ENCODE measurements at regions not wholly inside any gene's neighbourhood (a gene's known extent, or its start where the extent isn't known, plus 50 kb on each side); places are given as distances from the start of the nearest gene placed in this dataset.
A peak's percentile ranks its signal among the peaks of the same experiment; 100 is the strongest.
"Not testable (repeated sequence)": the region's sequence is repeated elsewhere in the genome, so short reads cannot be mapped to it uniquely, and the experiment has no call there.

- Histone ChIP-seq H3K9me3 (no peaks in the 10 kb centered on the region), H3K4me1 (no peaks in the 10 kb centered on the region), H3K27ac (no peak overlapping the region), H3K4me2 (no peak overlapping the region), H3K4me3 (no peak overlapping the region)
- DNase-seq (ENCODE audit: low read depth in 1 of 2, low spot score in 1 of 2): no peak
- ChIA-PET POLR2A (no interaction called here), CTCF (no interaction called here)
- WGBS (ENCODE audit: missing lambda C conversion rate): 25% methylated on average over 5 of the region's 5 CpGs
- TF ChIP-seq HEYL (CRISPR knock-in tag; IDR thresholded peaks at IDR 0.05) (no peak), NFE2L2 (conservative IDR thresholded peaks at IDR 0.05; ENCODE audit: low read length) (no peak), NPAS2 (CRISPR knock-in tag; IDR thresholded peaks at IDR 0.05; ENCODE audit: borderline replicate concordance) (no peak), CHD4 (IDR thresholded peaks at IDR 0.05; ENCODE audit: borderline replicate concordance) (no peak), MAZ (IDR thresholded peaks at IDR 0.05; ENCODE audit: borderline replicate concordance, low read depth, low read length) (no peak), FOXS1 (CRISPR knock-in tag; IDR thresholded peaks at IDR 0.05) (no peak), SREBF2 (IDR thresholded peaks at IDR 0.05) (no peak), USF2 (IDR thresholded peaks at IDR 0.05) (no peak)
- TF ChIP-seq, protein P1, sequence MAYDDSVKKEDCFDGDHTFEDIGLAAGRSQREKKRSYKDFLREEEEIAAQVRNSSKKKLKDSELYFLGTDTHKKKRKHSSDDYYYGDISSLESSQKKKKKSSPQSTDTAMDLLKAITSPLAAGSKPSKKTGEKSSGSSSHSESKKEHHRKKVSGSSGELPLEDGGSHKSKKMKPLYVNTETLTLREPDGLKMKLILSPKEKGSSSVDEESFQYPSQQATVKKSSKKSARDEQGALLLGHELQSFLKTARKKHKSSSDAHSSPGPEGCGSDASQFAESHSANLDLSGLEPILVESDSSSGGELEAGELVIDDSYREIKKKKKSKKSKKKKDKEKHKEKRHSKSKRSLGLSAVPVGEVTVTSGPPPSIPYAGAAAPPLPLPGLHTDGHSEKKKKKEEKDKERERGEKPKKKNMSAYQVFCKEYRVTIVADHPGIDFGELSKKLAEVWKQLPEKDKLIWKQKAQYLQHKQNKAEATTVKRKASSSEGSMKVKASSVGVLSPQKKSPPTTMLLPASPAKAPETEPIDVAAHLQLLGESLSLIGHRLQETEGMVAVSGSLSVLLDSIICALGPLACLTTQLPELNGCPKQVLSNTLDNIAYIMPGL (CRISPR knock-in tag; IDR thresholded peaks at IDR 0.05; ENCODE audit: borderline replicate concordance): no peak
- TF ChIP-seq, protein P2, sequence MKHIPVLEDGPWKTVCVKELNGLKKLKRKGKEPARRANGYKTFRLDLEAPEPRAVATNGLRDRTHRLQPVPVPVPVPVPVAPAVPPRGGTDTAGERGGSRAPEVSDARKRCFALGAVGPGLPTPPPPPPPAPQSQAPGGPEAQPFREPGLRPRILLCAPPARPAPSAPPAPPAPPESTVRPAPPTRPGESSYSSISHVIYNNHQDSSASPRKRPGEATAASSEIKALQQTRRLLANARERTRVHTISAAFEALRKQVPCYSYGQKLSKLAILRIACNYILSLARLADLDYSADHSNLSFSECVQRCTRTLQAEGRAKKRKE (CRISPR knock-in tag; IDR thresholded peaks at IDR 0.05; ENCODE audit: low read depth): no peak
- FAIRE-seq: no peak
- ATAC-seq: no peak
These were observed 126.2 kb upstream of the ADCY2 start for GRCh38 chr5:7269591-7270274.

- Histone ChIP-seq H3K4me1 (no peaks in the 10 kb centered on the region), H3K27ac (no peak overlapping the region), H3K4me2 (no peak overlapping the region), H3K9me3 (no peaks in the 10 kb centered on the region), H3K4me3 (no peak overlapping the region)
- ChIA-PET CTCF (no interaction called here), POLR2A (no interaction called here)
- ATAC-seq (no peak), DNase-seq (ENCODE audit: low read depth in 1 of 2, low spot score in 1 of 2) (no peak), FAIRE-seq (no peak)
- no peak for TF ChIP-seq ESRRA (IDR thresholded peaks at IDR 0.05; ENCODE audit: borderline replicate concordance, low read length)
- no peak for TF ChIP-seq USF2 (IDR thresholded peaks at IDR 0.05)
- no peak for TF ChIP-seq NFE2L2 (conservative IDR thresholded peaks at IDR 0.05; ENCODE audit: low read length)
- 3% methylated on average over 6 of the region's 6 CpGs for WGBS (ENCODE audit: missing lambda C conversion rate)
These were observed 124.4 kb upstream of the ADCY2 start for GRCh38 chr5:7271435-7272084.

DNA sequence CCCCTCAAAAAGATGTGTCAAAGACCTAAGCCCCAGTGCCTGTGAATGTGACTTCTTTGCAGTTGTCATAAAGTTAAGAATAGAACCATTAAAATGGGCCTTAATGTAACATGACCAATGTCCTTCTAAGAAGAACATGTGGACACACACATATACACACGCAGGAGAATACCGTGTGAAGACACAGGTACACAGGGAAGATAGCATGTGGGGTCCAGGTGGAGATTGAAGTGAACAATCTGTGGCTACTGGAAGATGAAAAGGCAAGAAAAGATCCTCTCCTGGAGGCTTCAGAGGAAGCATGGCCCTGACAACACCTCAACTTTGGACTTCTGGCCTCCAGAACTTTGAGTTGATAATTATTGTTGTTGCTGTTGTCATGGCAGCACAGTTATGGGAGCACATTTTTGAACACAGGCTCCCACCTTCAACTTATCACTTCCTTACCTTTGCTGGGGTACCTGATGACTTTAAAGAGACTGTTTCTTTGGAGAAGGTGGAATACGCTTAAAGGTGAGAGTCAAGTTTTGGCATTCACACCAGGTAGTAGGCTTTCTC, 123.5 kb upstream of the ADCY2 start:
- DNase-seq (ENCODE audit: low read depth in 1 of 2, low spot score in 1 of 2) (no peak), FAIRE-seq (no peak), ATAC-seq (no peak)
- TF ChIP-seq FOXS1 (CRISPR knock-in tag; IDR thresholded peaks at IDR 0.05): no peak
- ChIA-PET POLR2A (no interaction called here), CTCF (no interaction called here)
- no peaks in the 10 kb centered on the region for H3K9me3 ChIP-seq
- H3K4me1 ChIP-seq: no peaks in the 10 kb centered on the region
- H3K4me3 ChIP-seq: no peak overlapping the region
- H3K27ac ChIP-seq: no peak overlapping the region
- no peak overlapping the region for H3K4me2 ChIP-seq
- WGBS (ENCODE audit: missing lambda C conversion rate): 4% methylated on average over 3 of the region's 3 CpGs

GRCh38 chr5:7274203-7274602, 121.7 kb upstream of the ADCY2 start:
- Histone ChIP-seq H3K4me2 (no peak overlapping the region), H3K27ac (no peak overlapping the region), H3K4me1 (no peaks in the 10 kb centered on the region), H3K4me3 (no peak overlapping the region), H3K9me3 (no peaks in the 10 kb centered on the region)
- no peak for ATAC-seq
- 18% methylated on average over 6 of the region's 6 CpGs for WGBS (ENCODE audit: missing lambda C conversion rate)
- no peak for FAIRE-seq
- POLR2A ChIA-PET: no interaction called here
- TF ChIP-seq SREBF2 (IDR thresholded peaks at IDR 0.05) (no peak), MYC (IDR thresholded peaks at IDR 0.05; ENCODE audit: borderline replicate concordance, low read length) (no peak), HOXB5 (CRISPR knock-in tag; IDR thresholded peaks at IDR 0.05) (no peak), ZC3H11A (IDR thresholded peaks at IDR 0.05) (no peak), ZFP36 (IDR thresholded peaks at IDR 0.05; ENCODE audit: borderline replicate concordance, partially characterized antibody) (no peak), BCL3 (IDR thresholded peaks at IDR 0.05) (no peak)
- TF ChIP-seq, protein P1 (CRISPR knock-in tag; IDR thresholded peaks at IDR 0.05; ENCODE audit: borderline replicate concordance): no peak
- no peak for DNase-seq (ENCODE audit: low read depth in 1 of 2, low spot score in 1 of 2)
- CTCF ChIA-PET: no interaction called here

DNA sequence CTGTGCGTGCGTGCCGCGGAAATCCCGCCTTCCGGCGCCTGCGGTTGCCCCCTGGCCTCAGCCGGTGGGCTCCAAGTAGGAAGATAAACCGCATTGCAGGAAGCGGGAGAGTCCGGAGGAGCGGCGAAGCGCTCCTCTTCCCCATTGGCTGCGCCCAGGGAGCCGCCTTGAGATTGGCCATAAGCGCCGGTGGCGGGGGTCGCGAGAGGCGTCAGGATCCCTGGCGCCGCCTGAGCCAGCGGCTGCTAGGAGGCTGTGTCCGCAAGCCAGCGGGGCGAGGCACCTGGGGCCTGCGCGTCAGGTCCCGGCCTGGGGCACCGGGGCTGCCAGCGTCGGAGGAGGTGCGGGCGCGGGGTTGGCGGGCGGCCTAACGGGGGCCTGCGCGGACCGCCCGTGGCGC, 106.3 kb upstream of the ADCY2 start:
- FAIRE-seq; H3K9me3 ChIP-seq; H3K27ac ChIP-seq; POLR2A ChIA-PET; H3K4me2 ChIP-seq; DNase-seq (ENCODE audit: low read depth in 1 of 2, low spot score in 1 of 2); CTCF ChIA-PET; H3K4me3 ChIP-seq; H3K4me1 ChIP-seq: not testable (repeated sequence)
- whole genome bisulfite sequencing (ENCODE audit: missing lambda C conversion rate): 81% methylated on average over 44 of the region's 46 CpGs
- ATAC-seq: 0 out of 6 replicates have a peak, but pooled peaks of 1 of the 2 experiments have one; percentile 39

All from A549 (cell line).